ENCODE measurements at regions not wholly inside any gene's neighbourhood (a gene's known extent, or its start where the extent isn't known, plus 50 kb on each side); places are given as distances from the start of the nearest gene placed in this dataset.

DNA sequence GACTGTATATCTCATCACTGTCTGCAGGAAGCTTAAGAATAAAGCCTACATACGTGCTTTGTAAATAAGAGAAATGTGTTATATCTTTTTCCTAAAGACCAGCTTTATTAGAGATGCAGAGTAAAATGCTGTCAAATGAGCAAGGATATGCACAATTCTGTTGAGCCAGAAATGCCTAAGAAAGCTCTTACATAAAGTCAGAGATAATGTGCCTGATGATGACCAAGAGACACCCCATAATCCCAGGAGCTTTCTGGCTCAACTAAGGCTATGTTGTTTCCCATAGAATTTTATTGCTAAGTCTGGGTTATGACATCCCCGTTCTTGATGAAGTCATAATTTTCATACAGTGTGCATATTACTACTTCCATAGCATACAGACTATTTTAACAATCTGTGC lies 209.9 kb downstream of the GALC start:
- Histone ChIP-seq H3K4me1 (no peaks in the 10 kb centered on the region), H3K27ac (no peak overlapping the region), H3K27me3 (no peaks in the 10 kb centered on the region), H3K4me3 (no peak overlapping the region), H3K36me3 (no peaks in the 10 kb centered on the region), H3K9me3 (peaks cover 0 to 13% (median 0%) of the 10 kb centered on the region in 3 donors)
- intact Hi-C loops (cut with DNase I), result no loop called here
- DNase-seq, result no peak
- WGBS, 2 donors, result 57 to 75% methylated on average over 2 of the region's 2 CpGs
- no peak for TF ChIP-seq POLR2A (IDR thresholded peaks at IDR 0.05)
- TF ChIP-seq, protein P1, sequence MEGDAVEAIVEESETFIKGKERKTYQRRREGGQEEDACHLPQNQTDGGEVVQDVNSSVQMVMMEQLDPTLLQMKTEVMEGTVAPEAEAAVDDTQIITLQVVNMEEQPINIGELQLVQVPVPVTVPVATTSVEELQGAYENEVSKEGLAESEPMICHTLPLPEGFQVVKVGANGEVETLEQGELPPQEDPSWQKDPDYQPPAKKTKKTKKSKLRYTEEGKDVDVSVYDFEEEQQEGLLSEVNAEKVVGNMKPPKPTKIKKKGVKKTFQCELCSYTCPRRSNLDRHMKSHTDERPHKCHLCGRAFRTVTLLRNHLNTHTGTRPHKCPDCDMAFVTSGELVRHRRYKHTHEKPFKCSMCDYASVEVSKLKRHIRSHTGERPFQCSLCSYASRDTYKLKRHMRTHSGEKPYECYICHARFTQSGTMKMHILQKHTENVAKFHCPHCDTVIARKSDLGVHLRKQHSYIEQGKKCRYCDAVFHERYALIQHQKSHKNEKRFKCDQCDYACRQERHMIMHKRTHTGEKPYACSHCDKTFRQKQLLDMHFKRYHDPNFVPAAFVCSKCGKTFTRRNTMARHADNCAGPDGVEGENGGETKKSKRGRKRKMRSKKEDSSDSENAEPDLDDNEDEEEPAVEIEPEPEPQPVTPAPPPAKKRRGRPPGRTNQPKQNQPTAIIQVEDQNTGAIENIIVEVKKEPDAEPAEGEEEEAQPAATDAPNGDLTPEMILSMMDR (IDR thresholded peaks at IDR 0.05), result no peak

DNA sequence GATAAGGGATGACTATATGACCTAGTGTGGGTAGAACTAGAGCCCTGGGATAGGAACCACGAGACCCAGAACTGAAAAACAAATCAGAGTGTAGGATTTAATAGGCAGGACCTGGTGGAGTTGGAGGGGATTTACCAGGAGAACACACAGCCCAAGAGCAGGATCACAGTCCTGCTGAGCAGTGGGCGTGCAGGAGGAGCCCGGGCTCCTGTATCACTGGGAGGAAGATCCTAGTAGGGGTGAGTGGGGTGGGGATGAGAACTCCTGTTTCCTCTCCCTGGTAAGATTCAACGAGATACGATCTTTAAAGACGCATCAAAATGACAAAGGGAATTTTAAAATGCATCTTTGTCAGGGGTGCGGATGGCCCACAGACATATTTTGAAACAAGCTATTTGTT lies 220.1 kb downstream of the GALC start:
- TF ChIP-seq, protein P1 (IDR thresholded peaks at IDR 0.05), result no peak
- no peak for TF ChIP-seq POLR2A (IDR thresholded peaks at IDR 0.05)
- Histone ChIP-seq H3K36me3 (no peaks in the 10 kb centered on the region), H3K4me3 (no peak overlapping the region), H3K27ac (no peak overlapping the region), H3K27me3 (no peaks in the 10 kb centered on the region), H3K4me1 (no peaks in the 10 kb centered on the region), H3K9me3 (peaks cover 0 to 8% (median 0%) of the 10 kb centered on the region in 3 donors)
- intact Hi-C loops (cut with DNase I), result no loop called here
- DNase-seq, result no peak
- 74 to 76% methylated on average over 7 of the region's 7 CpGs for WGBS, 2 donors

DNA sequence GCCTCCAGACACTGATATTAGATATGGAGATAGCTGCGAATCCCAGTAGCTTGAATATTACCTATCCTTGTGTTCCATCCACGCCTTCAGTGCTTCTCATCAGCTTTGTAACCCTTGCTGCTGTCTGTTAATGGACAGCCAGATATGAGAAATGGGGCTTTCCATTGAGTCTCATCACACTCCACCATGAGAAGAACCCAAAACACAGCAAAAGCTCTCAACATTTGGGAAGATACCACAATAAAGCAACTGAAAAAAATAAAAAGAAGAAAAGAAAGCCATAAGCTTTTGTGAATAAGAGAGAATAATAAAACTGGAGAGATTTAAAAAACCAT lies 225.4 kb downstream of the GALC start:
- Histone ChIP-seq H3K4me1 (no peaks in the 10 kb centered on the region), H3K27me3 (no peaks in the 10 kb centered on the region), H3K4me3 (no peak overlapping the region), H3K9me3 (peaks cover 0 to 8% (median under 1%) of the 10 kb centered on the region in 3 donors), H3K36me3 (no peaks in the 10 kb centered on the region), H3K27ac (no peak overlapping the region)
- WGBS, 2 donors, result 56 to 71% methylated on average over 2 of the region's 2 CpGs
- intact Hi-C loops (cut with DNase I), result no loop called here
- no peak for TF ChIP-seq POLR2A (IDR thresholded peaks at IDR 0.05)
- TF ChIP-seq, protein P1 (IDR thresholded peaks at IDR 0.05), result no peak
- DNase-seq, result no peak

DNA sequence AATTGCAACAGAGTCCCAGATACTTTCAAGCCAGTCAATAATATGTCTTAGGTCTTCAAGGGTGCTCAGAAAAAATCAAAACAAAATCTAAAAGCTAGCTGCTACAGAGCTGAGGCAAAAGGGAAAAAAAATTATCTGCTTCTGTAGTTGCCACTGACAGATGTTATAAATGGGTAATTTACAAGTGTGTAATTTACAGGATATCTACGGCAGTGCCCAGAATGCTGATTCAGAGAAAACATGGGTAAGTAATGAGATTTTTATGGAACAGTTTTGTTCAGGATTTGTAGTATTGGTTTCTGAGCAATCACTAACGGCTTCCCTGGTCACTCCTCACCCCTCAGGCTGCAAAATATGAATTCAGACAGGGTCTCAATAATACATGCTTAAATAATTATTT lies 234.1 kb downstream of the GALC start:
- Histone ChIP-seq H3K9me3 (peaks cover 0 to 4% (median 3%) of the 10 kb centered on the region in 3 donors), H3K4me3 (no peak overlapping the region), H3K36me3 (no peaks in the 10 kb centered on the region), H3K4me1 (no peaks in the 10 kb centered on the region), H3K27ac (no peak overlapping the region), H3K27me3 (no peaks in the 10 kb centered on the region)
- DNase-seq, result no peak
- 30 to 35% methylated on average over 2 of the region's 2 CpGs for WGBS, 2 donors
- intact Hi-C loops (cut with DNase I), result no loop called here
- TF ChIP-seq, protein P1 (IDR thresholded peaks at IDR 0.05), result no peak
- no peak for TF ChIP-seq POLR2A (IDR thresholded peaks at IDR 0.05)

DNA sequence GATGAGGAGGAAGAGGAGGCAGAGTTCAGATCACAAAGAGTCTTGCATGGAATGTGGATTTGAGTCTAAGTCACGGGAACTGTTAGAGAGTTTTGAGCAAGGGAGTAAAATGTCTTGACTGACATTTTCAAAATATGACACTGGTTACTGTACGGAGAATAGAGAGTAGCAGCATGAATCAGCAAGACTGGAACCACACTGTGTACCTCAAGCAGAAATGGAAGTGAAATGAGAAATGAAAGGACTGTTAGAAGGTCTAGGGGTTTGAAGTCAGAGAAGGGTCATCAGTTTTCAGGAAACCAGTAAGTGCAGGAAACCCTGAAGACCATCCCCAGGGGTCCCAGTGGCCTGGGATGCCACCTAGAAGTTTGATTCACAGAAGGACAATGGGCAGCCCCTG lies 236.3 kb downstream of the GALC start:
- WGBS, 2 donors, result 64 to 73% methylated on average over 2 of the region's 2 CpGs
- Histone ChIP-seq H3K9me3 (peaks cover 0 to 4% (median 0%) of the 10 kb centered on the region in 3 donors), H3K27ac (no peak overlapping the region), H3K4me3 (no peak overlapping the region), H3K4me1 (no peaks in the 10 kb centered on the region), H3K36me3 (no peaks in the 10 kb centered on the region), H3K27me3 (no peaks in the 10 kb centered on the region)
- TF ChIP-seq, protein P1 (IDR thresholded peaks at IDR 0.05), result no peak
- no peak for TF ChIP-seq POLR2A (IDR thresholded peaks at IDR 0.05)
- intact Hi-C loops (cut with DNase I), result no loop called here
- no peak for DNase-seq

Data from esophagus squamous epithelium (tissue), 5 donors.